HEK293 (cell line): ENCODE measurements at regions not wholly inside any gene's neighbourhood (a gene's known extent, or its start where the extent isn't known, plus 50 kb on each side); places are given as distances from the start of the nearest gene placed in this dataset.

Experiments
- CTCF ChIA-PET: fragments of 350-600 bp; formaldehyde crosslinking; extraction: SDS; loops from one replicate; lab custom pipeline; 2021; ENCODE audit warnings: antibody characterized with exemption; lab: Yijun Ruan, JAX
- POLR2A ChIA-PET: fragments of 300-600 bp; formaldehyde crosslinking; extraction: SDS; loops from one replicate; lab custom pipeline; 2020; ENCODE audit warnings: antibody characterized with exemption, inconsistent platforms; lab: Yijun Ruan, JAX
- H3K27ac ChIP-seq: fragments of 200-500 bp; sonication (Bioruptor generic); 2 replicates; pipeline ENCODE4 v1.5.1; 2014; ENCODE audit warnings: low read depth, low read length, control low read depth, inconsistent platforms; ENCODE audit errors: extremely low read depth
- H3K36me3 ChIP-seq, 2 experiments: fragments of 200-500 bp in 1 of 2; sonication (Bioruptor generic) in 1 of 2; 1 replicate in 1 of 2; 2 replicates in 1 of 2; pipeline ENCODE4 v1.5.1; 2014 to 2017; ENCODE audit warnings: inconsistent platforms in 2 of 2, low read length in 2 of 2; ENCODE audit not compliant: control insufficient read depth in 2 of 2, insufficient read depth in 1 of 2
- H3K4me1 ChIP-seq: fragments of 200-500 bp; sonication (Bioruptor generic); 2 replicates; pipeline ENCODE4 v1.5.1; 2014; ENCODE audit warnings: mild to moderate bottlenecking, low read length, inconsistent platforms; ENCODE audit not compliant: control insufficient read depth, insufficient read depth
- H3K4me3 ChIP-seq: 2 replicates; pipeline ENCODE4 v1.5.1; 2011; ENCODE audit warnings: low read depth, mild to moderate bottlenecking, control low read depth, low read length, moderate library complexity
- H3K9me3 ChIP-seq: fragments of 200-500 bp; sonication (Bioruptor generic); 2 replicates; pipeline ENCODE4 v1.5.1; 2014; ENCODE audit warnings: low read depth, low read length, inconsistent platforms; ENCODE audit not compliant: control insufficient read depth, insufficient read depth
- FEZF1 ChIP-seq: fragments of 450-650 bp; formaldehyde crosslinking; IDR thresholded peaks from 2 replicates; pipeline ENCODE4 v1.5.1; 2016; ENCODE audit warnings: missing biosample characterization, missing genetic modification characterization
- HOXA7 ChIP-seq: sonication (generic); formaldehyde crosslinking; IDR thresholded peaks from 2 replicates; pipeline ENCODE4 v1.8.1; 2022; ENCODE audit warnings: missing genetic modification reagents, borderline replicate concordance
- KLF16 ChIP-seq: fragments of 450-650 bp; formaldehyde crosslinking; IDR thresholded peaks from 2 replicates; pipeline ENCODE4 v1.5.1; 2017; ENCODE audit warnings: missing biosample characterization, missing genetic modification characterization
- TCF7L2 ChIP-seq: IDR thresholded peaks from 2 replicates; pipeline ENCODE4 v1.6.1; 2011; ENCODE audit warnings: low read depth, mild to moderate bottlenecking, inconsistent platforms, low read length, moderate library complexity, borderline replicate concordance
- ZBTB1 ChIP-seq: fragments of 450-650 bp; formaldehyde crosslinking; IDR thresholded peaks from 2 replicates; pipeline ENCODE4 v1.5.1; 2016; ENCODE audit warnings: missing biosample characterization, missing genetic modification characterization
- ZBTB48 ChIP-seq: fragments of 450-650 bp; formaldehyde crosslinking; IDR thresholded peaks from 2 replicates; pipeline ENCODE4 v1.5.1; 2016; ENCODE audit warnings: missing biosample characterization, missing genetic modification characterization
- ZBTB7A ChIP-seq: fragments of 450-650 bp; formaldehyde crosslinking; IDR thresholded peaks from 2 replicates; pipeline ENCODE4 v1.5.1; 2016; ENCODE audit warnings: low read depth, missing biosample characterization, missing genetic modification characterization
- ZFP3 ChIP-seq: fragments of 450-650 bp; formaldehyde crosslinking; IDR thresholded peaks from 2 replicates; pipeline ENCODE4 v1.5.1; 2016; ENCODE audit warnings: low read depth, missing biosample characterization, missing genetic modification characterization
- ZNF169 ChIP-seq: fragments of 450-650 bp; formaldehyde crosslinking; IDR thresholded peaks from 2 replicates; pipeline ENCODE4 v1.5.1; 2016; ENCODE audit warnings: missing biosample characterization, missing genetic modification characterization
- ZNF214 ChIP-seq: fragments of 450-650 bp; formaldehyde crosslinking; IDR thresholded peaks from 2 replicates; pipeline ENCODE4 v1.5.1; 2017; ENCODE audit warnings: missing biosample characterization, mild to moderate bottlenecking, missing genetic modification characterization, borderline replicate concordance
- ZNF335 ChIP-seq: fragments of 450-650 bp; formaldehyde crosslinking; conservative IDR thresholded peaks from 2 replicates; pipeline ENCODE4 v1.5.1; 2016; ENCODE audit warnings: missing biosample characterization, missing genetic modification characterization
- ZNF391 ChIP-seq: fragments of 450-650 bp; formaldehyde crosslinking; IDR thresholded peaks from 2 replicates; pipeline ENCODE4 v1.5.1; 2016; ENCODE audit warnings: low read depth, missing biosample characterization, missing genetic modification characterization, borderline replicate concordance
- ZNF394 ChIP-seq: fragments of 450-650 bp; formaldehyde crosslinking; IDR thresholded peaks from 2 replicates; pipeline ENCODE4 v1.5.1; 2016; ENCODE audit warnings: missing biosample characterization, missing genetic modification characterization, mild to moderate bottlenecking, moderate library complexity, borderline replicate concordance
- ZNF473 ChIP-seq: fragments of 450-650 bp; formaldehyde crosslinking; IDR thresholded peaks from 2 replicates; pipeline ENCODE4 v1.5.1; 2017; ENCODE audit warnings: missing biosample characterization, missing genetic modification characterization
- ZNF48 ChIP-seq: fragments of 450-650 bp; formaldehyde crosslinking; IDR thresholded peaks from 2 replicates; pipeline ENCODE4 v1.5.1; 2016; ENCODE audit warnings: missing biosample characterization, missing genetic modification characterization
- ZNF544 ChIP-seq: fragments of 450-650 bp; formaldehyde crosslinking; IDR thresholded peaks from 2 replicates; pipeline ENCODE4 v1.5.0; 2017; ENCODE audit warnings: missing biosample characterization, missing genetic modification characterization
- ZNF558 ChIP-seq: fragments of 450-650 bp; formaldehyde crosslinking; IDR thresholded peaks from 2 replicates; pipeline ENCODE4 v1.5.1; 2016; ENCODE audit warnings: missing biosample characterization, missing genetic modification characterization
- ZNF561 ChIP-seq: fragments of 450-650 bp; IDR thresholded peaks from 2 replicates; pipeline ENCODE4 v1.5.1; 2018; ENCODE audit warnings: missing biosample characterization, missing genetic modification characterization, borderline replicate concordance
- ZNF571 ChIP-seq: fragments of 450-650 bp; formaldehyde crosslinking; IDR thresholded peaks from 2 replicates; pipeline ENCODE4 v1.5.0; 2017; ENCODE audit warnings: missing biosample characterization, missing genetic modification characterization
- ZNF658 ChIP-seq: fragments of 450-650 bp; formaldehyde crosslinking; IDR thresholded peaks from 2 replicates; pipeline ENCODE4; 2016; ENCODE audit warnings: missing biosample characterization, missing genetic modification characterization
- ZNF677 ChIP-seq: fragments of 450-650 bp; IDR thresholded peaks from 2 replicates; pipeline ENCODE4 v1.5.0; 2018; ENCODE audit warnings: missing biosample characterization, mild to moderate bottlenecking, missing genetic modification characterization, moderate library complexity
- ZNF776 ChIP-seq: fragments of 450-650 bp; formaldehyde crosslinking; IDR thresholded peaks from 2 replicates; pipeline ENCODE4 v1.5.0; 2017; ENCODE audit warnings: missing biosample characterization, missing genetic modification characterization, borderline replicate concordance
- ZNF777 ChIP-seq: fragments of 450-650 bp; formaldehyde crosslinking; IDR thresholded peaks from 2 replicates; pipeline ENCODE4 v1.5.1; 2017; ENCODE audit warnings: missing biosample characterization, missing genetic modification characterization, borderline replicate concordance
- ZNF843 ChIP-seq: fragments of 450-650 bp; formaldehyde crosslinking; IDR thresholded peaks from 2 replicates; pipeline ENCODE4 v1.5.1; 2016; ENCODE audit warnings: missing biosample characterization, missing genetic modification characterization
- TF ChIP-seq, protein P1 (sequence below): fragments of 450-650 bp; formaldehyde crosslinking; IDR thresholded peaks from 2 replicates; pipeline ENCODE4 v1.5.1; 2016; ENCODE audit warnings: missing biosample characterization, missing genetic modification characterization
- TF ChIP-seq, protein P2 (sequence below): fragments of 450-650 bp; IDR thresholded peaks from 2 replicates; pipeline ENCODE4 v1.5.1; 2018; ENCODE audit warnings: missing biosample characterization, mild to moderate bottlenecking, missing genetic modification characterization

DNA sequence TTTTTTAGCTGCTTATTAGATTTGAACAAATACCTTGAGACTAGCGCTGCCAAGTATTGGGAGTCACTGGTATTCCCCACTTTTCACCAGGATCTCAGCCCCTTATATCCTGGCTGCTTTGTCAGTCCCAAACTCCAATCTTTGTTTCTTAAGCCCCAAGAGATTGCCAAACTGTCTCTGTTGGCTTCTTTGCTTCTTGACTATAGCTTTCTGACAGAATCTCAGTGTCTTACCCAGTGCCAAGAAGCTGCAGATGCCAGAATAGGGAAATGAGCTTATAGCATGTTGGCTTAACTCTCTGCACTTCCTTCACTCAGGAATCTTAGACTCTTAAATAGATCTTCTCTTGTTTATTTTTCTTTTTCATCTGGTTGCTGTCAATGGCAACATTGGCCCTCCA, 297.5 kb upstream of the DCAF8L1 start:
- H3K36me3 ChIP-seq: no peaks in the 10 kb centered on the region
- ChIA-PET POLR2A (no interaction called here), CTCF (no interaction called here)

DNA sequence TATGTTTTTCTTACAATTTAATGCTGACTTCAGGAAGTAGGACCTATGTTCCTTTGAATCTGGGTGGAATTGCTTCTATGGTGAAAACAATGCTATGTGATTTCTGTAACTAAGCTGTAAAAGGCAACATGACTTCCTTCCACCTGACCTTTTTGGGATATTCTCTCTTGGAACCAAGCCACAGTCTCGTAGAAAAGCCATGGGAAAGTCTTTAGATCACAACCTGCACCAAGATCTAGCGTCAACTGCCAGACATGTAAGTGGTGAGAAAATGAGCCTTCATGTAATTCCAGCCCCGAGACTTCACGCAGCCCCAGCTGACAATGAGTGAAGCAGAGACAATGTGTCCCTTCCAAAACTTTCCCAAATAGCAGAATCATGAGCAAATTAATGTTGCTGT, 297.0 kb upstream of the DCAF8L1 start:
- H3K4me1 ChIP-seq: no peaks in the 10 kb centered on the region
- CTCF ChIA-PET: no interaction called here
- POLR2A ChIA-PET: no interaction called here
- no peak overlapping the region for H3K27ac ChIP-seq
- no peaks in the 10 kb centered on the region for H3K36me3 ChIP-seq
- TF ChIP-seq ZNF776 (tag by site-specific recombination): no peak
- no peak for TF ChIP-seq ZNF169 (tag by site-specific recombination)
- TF ChIP-seq HOXA7 (CRISPR knock-in tag): no peak
- TF ChIP-seq ZBTB48: no peak
- no peak for TF ChIP-seq ZNF571
- TF ChIP-seq ZNF214 (tag by site-specific recombination): no peak
- no peak for TF ChIP-seq ZNF544 (tag by site-specific recombination)
- TF ChIP-seq TCF7L2: no peak
- no peak for TF ChIP-seq ZBTB1 (tag by site-specific recombination)
- TF ChIP-seq, protein P1, sequence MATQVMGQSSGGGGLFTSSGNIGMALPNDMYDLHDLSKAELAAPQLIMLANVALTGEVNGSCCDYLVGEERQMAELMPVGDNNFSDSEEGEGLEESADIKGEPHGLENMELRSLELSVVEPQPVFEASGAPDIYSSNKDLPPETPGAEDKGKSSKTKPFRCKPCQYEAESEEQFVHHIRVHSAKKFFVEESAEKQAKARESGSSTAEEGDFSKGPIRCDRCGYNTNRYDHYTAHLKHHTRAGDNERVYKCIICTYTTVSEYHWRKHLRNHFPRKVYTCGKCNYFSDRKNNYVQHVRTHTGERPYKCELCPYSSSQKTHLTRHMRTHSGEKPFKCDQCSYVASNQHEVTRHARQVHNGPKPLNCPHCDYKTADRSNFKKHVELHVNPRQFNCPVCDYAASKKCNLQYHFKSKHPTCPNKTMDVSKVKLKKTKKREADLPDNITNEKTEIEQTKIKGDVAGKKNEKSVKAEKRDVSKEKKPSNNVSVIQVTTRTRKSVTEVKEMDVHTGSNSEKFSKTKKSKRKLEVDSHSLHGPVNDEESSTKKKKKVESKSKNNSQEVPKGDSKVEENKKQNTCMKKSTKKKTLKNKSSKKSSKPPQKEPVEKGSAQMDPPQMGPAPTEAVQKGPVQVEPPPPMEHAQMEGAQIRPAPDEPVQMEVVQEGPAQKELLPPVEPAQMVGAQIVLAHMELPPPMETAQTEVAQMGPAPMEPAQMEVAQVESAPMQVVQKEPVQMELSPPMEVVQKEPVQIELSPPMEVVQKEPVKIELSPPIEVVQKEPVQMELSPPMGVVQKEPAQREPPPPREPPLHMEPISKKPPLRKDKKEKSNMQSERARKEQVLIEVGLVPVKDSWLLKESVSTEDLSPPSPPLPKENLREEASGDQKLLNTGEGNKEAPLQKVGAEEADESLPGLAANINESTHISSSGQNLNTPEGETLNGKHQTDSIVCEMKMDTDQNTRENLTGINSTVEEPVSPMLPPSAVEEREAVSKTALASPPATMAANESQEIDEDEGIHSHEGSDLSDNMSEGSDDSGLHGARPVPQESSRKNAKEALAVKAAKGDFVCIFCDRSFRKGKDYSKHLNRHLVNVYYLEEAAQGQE: no peak
- TF ChIP-seq ZNF777 (tag by site-specific recombination): no peak
- no peak overlapping the region for H3K4me3 ChIP-seq
- H3K9me3 ChIP-seq: no peaks in the 10 kb centered on the region

More for the DNA sequence above, 297.5 kb upstream of the DCAF8L1 start:
- no peaks in the 10 kb centered on the region for H3K9me3 ChIP-seq
- H3K4me3 ChIP-seq: no peak overlapping the region
- H3K4me1 ChIP-seq: no peaks in the 10 kb centered on the region
- H3K27ac ChIP-seq: no peak overlapping the region
- TF ChIP-seq FEZF1 (tag by site-specific recombination): no peak
- TF ChIP-seq ZNF473: no peak
- no peak for TF ChIP-seq ZNF391 (tag by site-specific recombination)
- TF ChIP-seq ZNF544 (tag by site-specific recombination): no peak
- no peak for TF ChIP-seq ZNF843
- TF ChIP-seq, protein P2, sequence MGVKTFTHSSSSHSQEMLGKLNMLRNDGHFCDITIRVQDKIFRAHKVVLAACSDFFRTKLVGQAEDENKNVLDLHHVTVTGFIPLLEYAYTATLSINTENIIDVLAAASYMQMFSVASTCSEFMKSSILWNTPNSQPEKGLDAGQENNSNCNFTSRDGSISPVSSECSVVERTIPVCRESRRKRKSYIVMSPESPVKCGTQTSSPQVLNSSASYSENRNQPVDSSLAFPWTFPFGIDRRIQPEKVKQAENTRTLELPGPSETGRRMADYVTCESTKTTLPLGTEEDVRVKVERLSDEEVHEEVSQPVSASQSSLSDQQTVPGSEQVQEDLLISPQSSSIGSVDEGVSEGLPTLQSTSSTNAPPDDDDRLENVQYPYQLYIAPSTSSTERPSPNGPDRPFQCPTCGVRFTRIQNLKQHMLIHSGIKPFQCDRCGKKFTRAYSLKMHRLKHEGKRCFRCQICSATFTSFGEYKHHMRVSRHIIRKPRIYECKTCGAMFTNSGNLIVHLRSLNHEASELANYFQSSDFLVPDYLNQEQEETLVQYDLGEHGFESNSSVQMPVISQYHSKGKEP (tag by site-specific recombination): no peak
- TF ChIP-seq ZFP3 (tag by site-specific recombination): no peak
- no peak for TF ChIP-seq ZNF658 (tag by site-specific recombination)
- no peak for TF ChIP-seq ZNF335 (tag by site-specific recombination)

DNA sequence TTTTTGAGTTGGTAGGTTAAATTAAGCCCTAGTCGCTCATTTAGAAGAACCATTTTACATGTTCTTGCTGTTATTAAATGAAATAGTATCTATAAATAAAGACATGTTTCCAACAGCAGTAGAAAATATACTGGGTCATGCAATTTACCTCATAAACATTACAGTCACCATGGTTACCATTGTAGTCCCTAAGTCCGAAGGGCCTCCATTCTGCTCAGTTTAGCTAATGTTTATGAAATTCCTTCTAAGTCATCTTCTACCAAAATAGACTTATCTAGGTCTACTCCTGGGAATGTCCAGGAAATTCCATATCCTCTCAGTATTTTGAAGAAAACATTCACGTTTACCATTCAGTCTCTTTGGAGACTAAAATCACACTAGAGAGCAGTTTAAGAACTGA, 292.5 kb upstream of the DCAF8L1 start:
- POLR2A ChIA-PET: no interaction called here
- no peak overlapping the region for H3K27ac ChIP-seq
- no peak overlapping the region for H3K4me3 ChIP-seq
- CTCF ChIA-PET: no interaction called here
- H3K9me3 ChIP-seq: no peaks in the 10 kb centered on the region
- TF ChIP-seq ZNF561 (no peak), ZNF48 (tag by site-specific recombination) (no peak), KLF16 (tag by site-specific recombination) (no peak), ZNF394 (tag by site-specific recombination) (no peak), ZNF558 (tag by site-specific recombination) (no peak), ZNF677 (tag by site-specific recombination) (no peak), ZBTB7A (tag by site-specific recombination) (no peak)
- TF ChIP-seq, all 188 proteins: peak for 0
- no peaks in the 10 kb centered on the region for H3K4me1 ChIP-seq
- H3K36me3 ChIP-seq: no peaks in the 10 kb centered on the region
